Left cardiac atrium (tissue), 4 donors: ENCODE measurements at regions not wholly inside any gene's neighbourhood (a gene's known extent, or its start where the extent isn't known, plus 50 kb on each side); places are given as distances from the start of the nearest gene placed in this dataset.
"Not testable (repeated sequence)": the region's sequence is repeated elsewhere in the genome, so short reads cannot be mapped to it uniquely, and the experiment has no call there.

Source experiments
- ATAC-seq, 2 donors: fragments of 200-7000 bp; cut with Tn5 transposase; one replicate each; pipeline ENCODE4 v1.9.1; 2020; ENCODE audit warnings: mild to moderate bottlenecking in 2 of 2, moderate library complexity in 2 of 2
- DNase-seq: peaks from one replicate; pipeline ENCODE4 v3.0.0-alpha.2; 2020
- intact Hi-C, 2 donors: fragments of 100-400 bp; cut with DNase I; formaldehyde crosslinking; loops; one replicate each; pipeline versions ENCODE4 v1.14.1 to v1.15.1; 2022 to 2023
- donor health status: DM: no; HTN: yes; CAD: no.
- donor health status: DM: no; HTN: yes; CAD: no; lungs with severe emphysema.
- donor health status: DM: yes; HTN: yes; CAD: no.
- donor health status: Dilated cardiomyopathy.

GRCh38 chr22:23389271-23390071, 190.6 kb downstream of the IGLL1 start:
- DNase-seq (no peak), ATAC-seq (no peak)
- intact Hi-C loops = loop anchor here (5.0 to 10.0 kb wide), 3 partner anchors 65 to 432 kb away; no protein-coding TSS in a partner anchor

GRCh38 chr22:23388517-23388890, 191.6 kb downstream of the IGLL1 start:
- intact Hi-C loops = loop anchor here (5.0 to 10.0 kb wide), 3 partner anchors 64 to 431 kb away; no protein-coding TSS in a partner anchor
- DNase-seq (no peak), ATAC-seq (no peak)

GRCh38 chr22:23387827-23388516, 192.1 kb downstream of the IGLL1 start:
- intact Hi-C loops = loop anchor here (5.0 to 10.0 kb wide), 3 partner anchors 63 to 431 kb away; no protein-coding TSS in a partner anchor
- DNase-seq (no peak), ATAC-seq (no peak)

GRCh38 chr22:23386822-23387580, 193.1 kb downstream of the IGLL1 start:
- DNase-seq (no peak), ATAC-seq (no peak)
- intact Hi-C loops = loop anchor here (5.0 to 10.0 kb wide), 3 partner anchors 62 to 430 kb away; no protein-coding TSS in a partner anchor

GRCh38 chr22:23385678-23386631, 194.1 kb downstream of the IGLL1 start:
- peak; percentile 83 for DNase-seq
- intact Hi-C loops = loop anchor here (5.0 to 10.0 kb wide), 3 partner anchors 61 to 429 kb away; no protein-coding TSS in a partner anchor
- ATAC-seq = peak; percentile 66 to 79

- DNase-seq (no peak), ATAC-seq (no peak)
- intact Hi-C loops = loop anchor here (5.0 to 10.0 kb wide), 3 partner anchors 60 to 428 kb away; no protein-coding TSS in a partner anchor
Measured at GRCh38 chr22:23384923-23385677, 195.0 kb downstream of the IGLL1 start.

GRCh38 chr22:23384431-23384830, 195.7 kb downstream of the IGLL1 start:
- DNase-seq (no peak), ATAC-seq (no peak)
- intact Hi-C loops = loop anchor here (10.0 kb wide), 2 partner anchors 60 to 210 kb away; no protein-coding TSS in a partner anchor

- peak; percentile 41 to 88 for ATAC-seq
- no peak for DNase-seq
- intact Hi-C loops = loop anchor here (10.0 kb wide), 2 partner anchors 59 to 209 kb away; no protein-coding TSS in a partner anchor
Measured at GRCh38 chr22:23383491-23384361, 196.4 kb downstream of the IGLL1 start.

- ATAC-seq (no peak), DNase-seq (no peak)
- intact Hi-C loops = loop anchor here (10.0 kb wide), 2 partner anchors 58 to 208 kb away; no protein-coding TSS in a partner anchor
Measured at GRCh38 chr22:23382428-23383218, 197.5 kb downstream of the IGLL1 start.

GRCh38 chr22:23381661-23382427, 198.2 kb downstream of the IGLL1 start:
- intact Hi-C loops = loop anchor here (10.0 kb wide), 2 partner anchors 57 to 207 kb away; no protein-coding TSS in a partner anchor
- ATAC-seq = no peak
- no peak for DNase-seq

GRCh38 chr22:23380911-23381310, 199.2 kb downstream of the IGLL1 start:
- DNase-seq (no peak), ATAC-seq (no peak)
- intact Hi-C loops = loop anchor here (10.0 kb wide), 2 partner anchors 56 to 206 kb away; no protein-coding TSS in a partner anchor

GRCh38 chr22:23380230-23380573, 199.9 kb downstream of the IGLL1 start:
- intact Hi-C loops = loop anchor here (10.0 kb wide), 2 partner anchors 55 to 205 kb away; no protein-coding TSS in a partner anchor
- DNase-seq (no peak), ATAC-seq (no peak)

GRCh38 chr22:23379540-23380229, 199.4 kb downstream of the BCR start:
- intact Hi-C loops = loop anchor here (10.0 kb wide), 2 partner anchors 55 to 205 kb away; no protein-coding TSS in a partner anchor
- not testable (repeated sequence) for DNase-seq, ATAC-seq

GRCh38 chr22:23377767-23378166, 197.5 kb downstream of the BCR start:
- no peak for ATAC-seq

More at GRCh38 chr22:23377767-23378166, 197.5 kb downstream of the BCR start:
- intact Hi-C loops = no loop called here
- no peak for DNase-seq
